Fibroblast of lung (primary cell): ENCODE measurements at regions not wholly inside any gene's neighbourhood (a gene's known extent, or its start where the extent isn't known, plus 50 kb on each side); places are given as distances from the start of the nearest gene placed in this dataset.

Source experiments
- DNase-seq, 2 donors: peaks; one replicate each; pipeline versions ENCODE4 v3.0.0 to v3.0.0-alpha.2; 2010; ENCODE audit warnings: low read depth in 2 of 2
- H2AFZ ChIP-seq: 2 replicates; pipeline ENCODE4 v1.5.1; 2012; ENCODE audit warnings: low read length, control low read depth, inconsistent platforms
- H3K27ac ChIP-seq: 2 replicates; pipeline ENCODE4 v1.5.1; 2011; ENCODE audit warnings: low read length, control low read depth; ENCODE audit not compliant: insufficient read depth
- H3K27me3 ChIP-seq: 2 replicates; pipeline ENCODE4 v1.5.1; 2011; ENCODE audit warnings: mild to moderate bottlenecking, low read length; ENCODE audit not compliant: control insufficient read depth, insufficient read depth
- H3K36me3 ChIP-seq: 2 replicates; pipeline ENCODE4 v1.5.1; 2011; ENCODE audit warnings: low read length; ENCODE audit not compliant: control insufficient read depth, insufficient read depth
- H3K4me1 ChIP-seq: 2 replicates; pipeline ENCODE4 v1.5.1; 2011; ENCODE audit warnings: low read length; ENCODE audit not compliant: control insufficient read depth, insufficient read depth; ENCODE audit errors: extremely low read depth
- H3K4me2 ChIP-seq: 2 replicates; pipeline ENCODE4 v1.5.1; 2011; ENCODE audit warnings: low read length, control low read depth; ENCODE audit not compliant: insufficient read depth; ENCODE audit errors: extremely low read depth
- H3K4me3 ChIP-seq, 4 experiments: fragments of 200-600 bp in 1 of 4; sonication (generic) in 1 of 4; replicated peaks in 1 of 4; 2 replicates each; pipeline ENCODE4 v1.5.1; 2011 to 2016; ENCODE audit warnings: low read length in 4 of 4, low read depth in 3 of 4, mild to moderate bottlenecking in 3 of 4, control low read depth in 2 of 4, inconsistent platforms in 1 of 4, mixed read lengths in 1 of 4; ENCODE audit not compliant: insufficient read depth in 1 of 4; ENCODE audit errors: control extremely low read depth in 1 of 4
- H3K79me2 ChIP-seq: 2 replicates; pipeline ENCODE4 v1.5.1; 2012; ENCODE audit warnings: mild to moderate bottlenecking, low read length, inconsistent platforms; ENCODE audit not compliant: control insufficient read depth, insufficient read depth
- H3K9ac ChIP-seq: 2 replicates; pipeline ENCODE4 v1.5.1; 2011; ENCODE audit warnings: mild to moderate bottlenecking, low read length, control low read depth; ENCODE audit not compliant: insufficient read depth
- H3K9me3 ChIP-seq: 2 replicates; pipeline ENCODE4 v1.5.1; 2012; ENCODE audit warnings: low read depth, low read length; ENCODE audit not compliant: control insufficient read depth, insufficient read depth
- H4K20me1 ChIP-seq: 2 replicates; pipeline ENCODE4 v1.5.1; 2011; ENCODE audit warnings: low read length; ENCODE audit not compliant: control insufficient read depth, insufficient read depth; ENCODE audit errors: extremely low read depth
- CTCF ChIP-seq, 2 donors: IDR thresholded peaks in 1 of 2; conservative IDR thresholded peaks in 1 of 2; 1 replicate in 1 of 2; 2 replicates in 1 of 2; pipeline ENCODE4 v1.5.1; 2011 to 2012; ENCODE audit warnings: low read length in 2 of 2, control low read depth in 1 of 2, inconsistent platforms in 1 of 2, low read depth in 1 of 2, mild to moderate bottlenecking in 1 of 2
- EZH2 ChIP-seq: IDR thresholded peaks from 2 replicates; pipeline ENCODE4 v1.5.1; 2012; ENCODE audit warnings: low read length, control low read depth, mild to moderate bottlenecking; ENCODE audit errors: missing control alignments

- no peak overlapping the region for H3K9ac ChIP-seq
- H3K4me1 ChIP-seq, result no peaks in the 10 kb centered on the region
- H4K20me1 ChIP-seq, result no peaks in the 10 kb centered on the region
- H3K27ac ChIP-seq, result no peak overlapping the region
- H3K79me2 ChIP-seq, result no peaks in the 10 kb centered on the region
- no peak overlapping the region for H3K4me2 ChIP-seq
- no peaks in the 10 kb centered on the region for H3K9me3 ChIP-seq
- TF ChIP-seq EZH2, result no peak
- no peaks in the 10 kb centered on the region for H3K27me3 ChIP-seq
- no peaks in the 10 kb centered on the region for H3K36me3 ChIP-seq
- no peak overlapping the region for H3K4me3 ChIP-seq
- no peak for DNase-seq
- no peak overlapping the region for H2AFZ ChIP-seq
These were observed 292.7 kb upstream of the AMOT start for GRCh38 chrX:113133316-113133715.

- no peaks in the 10 kb centered on the region for H3K79me2 ChIP-seq
- no peaks in the 10 kb centered on the region for H3K27me3 ChIP-seq
- H3K9ac ChIP-seq, result no peak overlapping the region
- H3K4me1 ChIP-seq, result no peaks in the 10 kb centered on the region
- no peak overlapping the region for H3K4me3 ChIP-seq
- no peak overlapping the region for H3K4me2 ChIP-seq
- H2AFZ ChIP-seq, result no peak overlapping the region
- TF ChIP-seq CTCF (conservative IDR thresholded peaks at IDR 0.05 in 1 of 2, IDR thresholded peaks at IDR 0.05 in 1 of 2; ENCODE audit: low read depth in 1 of 2, low read length in 2 of 2), result no peak
- TF ChIP-seq EZH2, result no peak
- H3K27ac ChIP-seq, result no peak overlapping the region
- DNase-seq, result no peak
- no peaks in the 10 kb centered on the region for H3K36me3 ChIP-seq
- H4K20me1 ChIP-seq, result no peaks in the 10 kb centered on the region
- H3K9me3 ChIP-seq, result no peaks in the 10 kb centered on the region
These were observed 284.1 kb upstream of the AMOT start for GRCh38 chrX:113124693-113125092.

- Histone ChIP-seq H3K4me2 (no peak overlapping the region), H3K4me3 (no peak overlapping the region), H4K20me1 (no peaks in the 10 kb centered on the region), H3K4me1 (no peaks in the 10 kb centered on the region), H3K9ac (no peak overlapping the region), H3K36me3 (no peaks in the 10 kb centered on the region), H2AFZ (no peak overlapping the region), H3K27ac (no peak overlapping the region), H3K27me3 (no peaks in the 10 kb centered on the region), H3K9me3 (no peaks in the 10 kb centered on the region), H3K79me2 (no peaks in the 10 kb centered on the region)
- no peak for DNase-seq
- TF ChIP-seq EZH2 (no peak), CTCF (conservative IDR thresholded peaks at IDR 0.05 in 1 of 2, IDR thresholded peaks at IDR 0.05 in 1 of 2; ENCODE audit: low read depth in 1 of 2, low read length in 2 of 2) (no peak)
These were observed 234.9 kb upstream of the AMOT start for GRCh38 chrX:113075521-113075920.

GRCh38 chrX:113059714-113060113, 219.1 kb upstream of the AMOT start:
- DNase-seq, result peak in 1 of 2 donors; percentile 58
- no peaks in the 10 kb centered on the region for H3K4me1 ChIP-seq
- H2AFZ ChIP-seq, result no peak overlapping the region

More at GRCh38 chrX:113059714-113060113, 219.1 kb upstream of the AMOT start:
- Histone ChIP-seq H3K4me2 (no peak overlapping the region), H3K27me3 (no peaks in the 10 kb centered on the region), H3K4me3 (no peak overlapping the region), H3K27ac (no peak overlapping the region), H3K79me2 (no peaks in the 10 kb centered on the region), H3K36me3 (no peaks in the 10 kb centered on the region), H3K9me3 (no peaks in the 10 kb centered on the region), H3K9ac (no peak overlapping the region), H4K20me1 (no peaks in the 10 kb centered on the region)
- no peak for TF ChIP-seq EZH2
- TF ChIP-seq CTCF (conservative IDR thresholded peaks at IDR 0.05 in 1 of 2, IDR thresholded peaks at IDR 0.05 in 1 of 2; ENCODE audit: low read depth in 1 of 2, low read length in 2 of 2), result no peak
